Fibroblast of skin of left quadriceps (primary cell): ENCODE measurements at regions not wholly inside any gene's neighbourhood (a gene's known extent, or its start where the extent isn't known, plus 50 kb on each side); places are given as distances from the start of the nearest gene placed in this dataset.
A peak's percentile ranks its signal among the peaks of the same experiment; 100 is the strongest.

ENCODE experiments used
- DNase-seq, 2 experiments: peaks; one replicate each; pipeline ENCODE4 v3.0.0-alpha.2; 2013; ENCODE audit warnings: low read depth in 2 of 2

GRCh38 chr11:92477686-92478085 is 253.1 kb downstream of the FAT3 start:
- no peak for DNase-seq

- peak in 1 of 2 experiments; percentile 8 for DNase-seq
Measured at GRCh38 chr11:92480499-92480898, 255.9 kb downstream of the FAT3 start.

- no peak for DNase-seq
Measured at GRCh38 chr11:92482492-92483060, 258.0 kb downstream of the FAT3 start.

GRCh38 chr11:92484570-92484969 is 260.0 kb downstream of the FAT3 start:
- no peak for DNase-seq

GRCh38 chr11:92489826-92490399 is 265.3 kb downstream of the FAT3 start:
- no peak for DNase-seq

- DNase-seq: no peak
Measured at GRCh38 chr11:92492372-92492771, 267.8 kb downstream of the FAT3 start.

GRCh38 chr11:92495107-92495793 is 270.6 kb downstream of the FAT3 start:
- no peak for DNase-seq

- DNase-seq: peak; percentile 13 to 26
Measured at GRCh38 chr11:92500453-92500852, 275.8 kb downstream of the FAT3 start.

- no peak for DNase-seq
Measured at GRCh38 chr11:92501066-92501739, 276.6 kb downstream of the FAT3 start.

- DNase-seq: no peak
Measured at GRCh38 chr11:92504004-92504403, 279.4 kb downstream of the FAT3 start.

- DNase-seq: no peak
Measured at GRCh38 chr11:92504534-92504933, 279.9 kb downstream of the FAT3 start.

- DNase-seq: no peak
Measured at GRCh38 chr11:92505689-92506088, 281.1 kb downstream of the FAT3 start.

- no peak for DNase-seq
Measured at GRCh38 chr11:92506809-92507336, 282.3 kb downstream of the FAT3 start.

- no peak for DNase-seq
Measured at GRCh38 chr11:92510591-92510990, 286.0 kb downstream of the FAT3 start.

- no peak for DNase-seq
Measured at GRCh38 chr11:92511522-92512203, 287.0 kb downstream of the FAT3 start.

GRCh38 chr11:92512204-92512569 is 287.6 kb downstream of the FAT3 start:
- no peak for DNase-seq

GRCh38 chr11:92523611-92524010 is 299.0 kb downstream of the FAT3 start:
- DNase-seq: no peak

GRCh38 chr11:92524542-92524941 is 299.9 kb downstream of the FAT3 start:
- DNase-seq: no peak

- no peak for DNase-seq
Measured at GRCh38 chr11:92527467-92527866, 302.8 kb downstream of the FAT3 start.

GRCh38 chr11:92528001-92528400 is 303.4 kb downstream of the FAT3 start:
- peak; percentile 87 to 92 for DNase-seq

- no peak for DNase-seq
Measured at GRCh38 chr11:92531065-92531739, 306.6 kb downstream of the FAT3 start.
